SH-SY5Y (cell line): ENCODE measurements at regions not wholly inside any gene's neighbourhood (a gene's known extent, or its start where the extent isn't known, plus 50 kb on each side); places are given as distances from the start of the nearest gene placed in this dataset.

Experiments used
- GATA2 ChIP-seq: IDR thresholded peaks from 2 replicates; pipeline ENCODE4 v1.6.1; 2011; ENCODE audit warnings: mild to moderate bottlenecking, low read depth, low read length
- GATA3 ChIP-seq: IDR thresholded peaks from 2 replicates; pipeline ENCODE4 v1.6.1; 2011; ENCODE audit warnings: low read depth, mild to moderate bottlenecking, low read length, moderate library complexity

- TF ChIP-seq GATA2: no peak
- no peak for TF ChIP-seq GATA3
Observed at GRCh38 chr10:124153023-124153826, 59.8 kb upstream of the CHST15 start.
